Type B pancreatic cell (in vitro differentiated cells): ENCODE measurements at regions not wholly inside any gene's neighbourhood (a gene's known extent, or its start where the extent isn't known, plus 50 kb on each side); places are given as distances from the start of the nearest gene placed in this dataset.

ENCODE experiments used
- DNase-seq: peaks from one replicate; pipeline ENCODE4 v3.0.0; 2021; ENCODE audit warnings: mixed read lengths; ENCODE audit not compliant: unreplicated experiment; ENCODE audit errors: extremely low spot score
- H3K27ac Mint-ChIP-seq: 2 replicates; pipeline ENCODE4 v1.8.0; 2021; ENCODE audit warnings: mild to moderate bottlenecking, mixed read lengths
- H3K27me3 Mint-ChIP-seq: 2 replicates; pipeline ENCODE4 v1.8.0; 2021; ENCODE audit warnings: mixed read lengths
- H3K36me3 Mint-ChIP-seq: 2 replicates; pipeline ENCODE4 v1.8.0; 2021; ENCODE audit warnings: mixed read lengths
- H3K4me1 Mint-ChIP-seq: one replicate; pipeline ENCODE4 v1.8.0; 2021; ENCODE audit warnings: mixed read lengths; ENCODE audit not compliant: unreplicated experiment
- H3K4me3 Mint-ChIP-seq: 2 replicates; pipeline ENCODE4 v1.8.0; 2021; ENCODE audit warnings: mild to moderate bottlenecking, mixed read lengths
- H3K9me3 Mint-ChIP-seq: 2 replicates; pipeline ENCODE4 v1.8.0; 2021; ENCODE audit warnings: mixed read lengths
- TF ChIP-seq, protein P1 (sequence below): fragments of 200-600 bp; sonication (generic); conservative IDR thresholded peaks from 2 replicates; pipeline ENCODE4 v1.5.0; 2021; ENCODE audit warnings: antibody characterized with exemption, mild to moderate bottlenecking

DNA sequence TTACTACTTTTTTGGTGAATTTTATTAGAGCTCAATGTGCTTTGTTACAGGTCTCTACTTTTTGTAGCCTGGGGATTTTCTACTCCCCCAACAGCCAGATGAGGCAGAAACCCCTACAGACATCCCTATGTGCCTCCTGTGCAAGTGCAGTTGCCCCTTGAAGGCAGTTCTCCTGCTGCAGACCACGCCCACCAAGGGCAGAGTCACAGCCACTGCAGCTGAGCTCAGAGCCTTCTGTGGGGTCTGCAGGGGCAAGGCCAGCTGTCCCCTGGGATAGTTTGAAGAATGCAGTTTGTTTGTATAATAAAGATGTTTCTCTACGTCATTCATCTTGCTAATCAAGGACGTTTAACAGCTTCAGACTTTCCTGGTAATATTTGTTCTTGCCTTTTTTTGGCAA, 76.8 kb downstream of the NPAP1 start:
- TF ChIP-seq, protein P1, sequence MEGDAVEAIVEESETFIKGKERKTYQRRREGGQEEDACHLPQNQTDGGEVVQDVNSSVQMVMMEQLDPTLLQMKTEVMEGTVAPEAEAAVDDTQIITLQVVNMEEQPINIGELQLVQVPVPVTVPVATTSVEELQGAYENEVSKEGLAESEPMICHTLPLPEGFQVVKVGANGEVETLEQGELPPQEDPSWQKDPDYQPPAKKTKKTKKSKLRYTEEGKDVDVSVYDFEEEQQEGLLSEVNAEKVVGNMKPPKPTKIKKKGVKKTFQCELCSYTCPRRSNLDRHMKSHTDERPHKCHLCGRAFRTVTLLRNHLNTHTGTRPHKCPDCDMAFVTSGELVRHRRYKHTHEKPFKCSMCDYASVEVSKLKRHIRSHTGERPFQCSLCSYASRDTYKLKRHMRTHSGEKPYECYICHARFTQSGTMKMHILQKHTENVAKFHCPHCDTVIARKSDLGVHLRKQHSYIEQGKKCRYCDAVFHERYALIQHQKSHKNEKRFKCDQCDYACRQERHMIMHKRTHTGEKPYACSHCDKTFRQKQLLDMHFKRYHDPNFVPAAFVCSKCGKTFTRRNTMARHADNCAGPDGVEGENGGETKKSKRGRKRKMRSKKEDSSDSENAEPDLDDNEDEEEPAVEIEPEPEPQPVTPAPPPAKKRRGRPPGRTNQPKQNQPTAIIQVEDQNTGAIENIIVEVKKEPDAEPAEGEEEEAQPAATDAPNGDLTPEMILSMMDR: no peak
- no peaks in the 10 kb centered on the region for H3K27me3 Mint-ChIP-seq
- no peak for DNase-seq
- no peaks in the 10 kb centered on the region for H3K36me3 Mint-ChIP-seq
- no peak overlapping the region for H3K27ac Mint-ChIP-seq
- no peaks in the 10 kb centered on the region for H3K9me3 Mint-ChIP-seq
- H3K4me3 Mint-ChIP-seq: no peak overlapping the region
- H3K4me1 Mint-ChIP-seq: no peaks in the 10 kb centered on the region

DNA sequence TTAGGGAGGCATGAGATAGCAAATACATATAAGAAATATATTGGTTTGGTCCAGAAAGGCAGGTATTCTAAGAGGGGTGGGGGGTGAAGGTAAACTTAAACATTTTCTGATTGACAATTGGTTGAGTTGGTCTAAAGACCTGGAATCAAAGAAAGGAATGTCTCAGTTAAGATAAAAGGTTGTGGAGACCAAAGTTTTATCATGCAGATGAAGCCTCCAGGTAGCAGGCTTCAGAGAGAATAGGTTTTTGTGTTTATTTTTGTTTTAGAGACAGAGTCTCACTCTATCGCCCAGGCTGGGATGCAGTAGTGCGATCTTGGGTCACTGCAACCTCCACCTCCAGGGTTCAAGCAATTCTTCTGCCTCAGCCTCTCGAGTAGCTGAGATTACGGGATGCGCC, 80.5 kb downstream of the NPAP1 start:
- Mint-ChIP-seq H3K36me3 (no peaks in the 10 kb centered on the region), H3K27me3 (no peaks in the 10 kb centered on the region), H3K9me3 (no peaks in the 10 kb centered on the region)

DNA sequence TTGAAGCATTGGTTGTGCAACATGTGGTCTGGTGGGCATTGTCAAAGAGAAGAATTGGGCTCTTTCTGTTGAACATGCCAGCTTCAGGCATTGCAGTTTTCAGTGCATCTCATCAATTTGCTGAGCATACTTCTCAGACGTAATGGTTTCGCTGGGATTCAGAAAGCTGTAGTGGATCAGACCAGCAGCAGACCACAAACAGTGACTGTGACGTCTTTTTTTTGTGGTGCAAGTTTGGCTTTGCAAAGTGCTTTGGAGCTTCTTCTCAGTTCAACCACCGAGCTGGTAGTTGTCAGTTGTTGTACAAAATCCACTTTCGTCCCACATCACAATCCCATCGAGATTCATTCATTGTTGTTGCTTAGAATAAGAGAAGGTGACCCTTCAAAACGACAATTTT, 84.5 kb downstream of the NPAP1 start:
- Mint-ChIP-seq H3K4me1 (no peaks in the 10 kb centered on the region), H3K4me3 (no peak overlapping the region), H3K36me3 (no peaks in the 10 kb centered on the region), H3K27ac (no peak overlapping the region), H3K27me3 (no peaks in the 10 kb centered on the region), H3K9me3 (no peaks in the 10 kb centered on the region)
- TF ChIP-seq, protein P1: no peak
- no peak for DNase-seq

More for the DNA sequence above, 80.5 kb downstream of the NPAP1 start:
- Mint-ChIP-seq H3K4me1 (no peaks in the 10 kb centered on the region), H3K27ac (no peak overlapping the region), H3K4me3 (no peak overlapping the region)
- TF ChIP-seq, protein P1: no peak
- DNase-seq: no peak

DNA sequence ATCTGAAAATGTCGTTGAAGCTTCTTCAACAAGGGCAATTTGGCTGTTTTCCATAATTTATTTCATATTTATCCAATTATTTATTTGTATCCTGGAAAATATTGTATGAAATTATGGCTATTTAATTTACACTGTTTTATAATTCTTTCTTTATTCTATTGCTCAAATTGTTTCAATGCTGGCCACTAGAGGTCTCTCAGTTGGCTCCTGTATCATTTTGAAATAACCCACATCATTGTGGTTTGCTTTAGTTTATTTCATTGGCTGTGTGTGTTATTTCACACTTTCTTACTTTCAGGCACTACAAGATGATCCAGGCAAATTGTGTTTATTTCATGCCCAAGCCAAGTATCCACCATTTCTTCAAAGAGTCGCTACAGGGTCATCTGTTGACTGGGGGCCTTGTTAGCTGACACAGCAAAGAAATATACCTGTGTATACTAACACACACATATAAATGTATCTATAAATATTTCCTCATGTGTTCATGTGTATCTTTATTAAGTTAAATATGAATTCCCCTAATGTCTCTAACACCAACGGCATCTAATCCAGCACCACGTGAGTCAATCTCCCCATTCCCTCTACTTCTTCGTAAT, 86.2 kb downstream of the NPAP1 start:
- DNase-seq: no peak

DNA sequence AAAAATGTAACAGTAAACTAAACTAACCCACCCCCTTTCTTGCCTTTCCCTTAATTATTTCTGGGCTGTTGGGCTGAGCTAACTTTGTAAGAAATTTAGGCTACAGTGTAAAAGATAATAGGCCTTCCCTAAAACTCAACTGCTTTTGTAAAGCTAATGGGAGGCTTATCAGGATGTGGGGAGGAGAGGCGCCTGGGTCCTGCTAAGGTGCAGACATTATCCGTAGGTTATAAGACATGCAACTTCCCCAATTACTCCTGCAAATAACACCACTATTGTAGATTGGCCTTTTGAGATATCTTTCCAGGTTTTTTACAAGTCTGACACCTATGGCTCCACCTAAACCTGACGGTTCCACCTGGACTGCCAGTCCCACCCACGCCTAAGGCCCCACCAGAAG, 88.3 kb downstream of the NPAP1 start:
- Mint-ChIP-seq H3K4me1 (no peaks in the 10 kb centered on the region), H3K9me3 (no peaks in the 10 kb centered on the region), H3K4me3 (no peak overlapping the region), H3K27ac (no peak overlapping the region), H3K36me3 (no peaks in the 10 kb centered on the region), H3K27me3 (no peaks in the 10 kb centered on the region)
- DNase-seq: no peak
- TF ChIP-seq, protein P1: no peak

More for the DNA sequence above, 86.2 kb downstream of the NPAP1 start:
- H3K27me3 Mint-ChIP-seq: no peaks in the 10 kb centered on the region
- no peak overlapping the region for H3K4me3 Mint-ChIP-seq
- no peak overlapping the region for H3K27ac Mint-ChIP-seq
- H3K4me1 Mint-ChIP-seq: no peaks in the 10 kb centered on the region
- H3K36me3 Mint-ChIP-seq: no peaks in the 10 kb centered on the region
- TF ChIP-seq, protein P1: peak; percentile 71
- H3K9me3 Mint-ChIP-seq: no peaks in the 10 kb centered on the region
